ENCODE measurements at regions not wholly inside any gene's neighbourhood (a gene's known extent, or its start where the extent isn't known, plus 50 kb on each side); places are given as distances from the start of the nearest gene placed in this dataset.
"Not testable (repeated sequence)": the region's sequence is repeated elsewhere in the genome, so short reads cannot be mapped to it uniquely, and the experiment has no call there.

DNA sequence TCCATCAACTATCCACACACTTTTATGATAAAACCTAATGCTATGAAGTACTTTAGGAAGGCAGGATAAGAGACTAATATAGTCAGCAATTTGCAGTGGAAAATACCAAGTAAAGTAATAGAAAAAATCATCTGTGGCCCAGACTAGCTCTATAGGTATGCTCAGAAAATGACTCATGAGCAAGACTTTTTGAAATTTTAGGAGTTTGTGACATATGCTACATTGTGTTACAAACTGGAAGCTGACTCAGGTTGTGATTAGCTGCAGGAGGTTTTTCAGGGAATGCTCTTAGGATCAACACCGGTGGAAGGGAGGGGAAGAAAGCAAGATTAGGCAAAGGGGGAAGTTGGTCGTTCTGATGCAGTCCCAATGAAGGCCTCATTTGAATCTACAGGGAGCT is 56.1 kb downstream of the FEZF1 start:
- DNase-seq (ENCODE audit: low read depth) (peak; percentile 72), FAIRE-seq (no peak)
- TF ChIP-seq, protein P1, sequence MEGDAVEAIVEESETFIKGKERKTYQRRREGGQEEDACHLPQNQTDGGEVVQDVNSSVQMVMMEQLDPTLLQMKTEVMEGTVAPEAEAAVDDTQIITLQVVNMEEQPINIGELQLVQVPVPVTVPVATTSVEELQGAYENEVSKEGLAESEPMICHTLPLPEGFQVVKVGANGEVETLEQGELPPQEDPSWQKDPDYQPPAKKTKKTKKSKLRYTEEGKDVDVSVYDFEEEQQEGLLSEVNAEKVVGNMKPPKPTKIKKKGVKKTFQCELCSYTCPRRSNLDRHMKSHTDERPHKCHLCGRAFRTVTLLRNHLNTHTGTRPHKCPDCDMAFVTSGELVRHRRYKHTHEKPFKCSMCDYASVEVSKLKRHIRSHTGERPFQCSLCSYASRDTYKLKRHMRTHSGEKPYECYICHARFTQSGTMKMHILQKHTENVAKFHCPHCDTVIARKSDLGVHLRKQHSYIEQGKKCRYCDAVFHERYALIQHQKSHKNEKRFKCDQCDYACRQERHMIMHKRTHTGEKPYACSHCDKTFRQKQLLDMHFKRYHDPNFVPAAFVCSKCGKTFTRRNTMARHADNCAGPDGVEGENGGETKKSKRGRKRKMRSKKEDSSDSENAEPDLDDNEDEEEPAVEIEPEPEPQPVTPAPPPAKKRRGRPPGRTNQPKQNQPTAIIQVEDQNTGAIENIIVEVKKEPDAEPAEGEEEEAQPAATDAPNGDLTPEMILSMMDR (IDR thresholded peaks at IDR 0.05; ENCODE audit: insufficient read depth, low read length, severe bottlenecking), result no peak
- Histone ChIP-seq H3K36me3 (ENCODE audit: control insufficient read depth, insufficient read depth, low read length) (no peaks in the 10 kb centered on the region), H3K4me3 (ENCODE audit: low read depth, low read length) (no peak overlapping the region), H3K27me3 (ENCODE audit: control insufficient read depth, insufficient read depth, low read length) (peaks cover under 1% of the 10 kb centered on the region)

DNA sequence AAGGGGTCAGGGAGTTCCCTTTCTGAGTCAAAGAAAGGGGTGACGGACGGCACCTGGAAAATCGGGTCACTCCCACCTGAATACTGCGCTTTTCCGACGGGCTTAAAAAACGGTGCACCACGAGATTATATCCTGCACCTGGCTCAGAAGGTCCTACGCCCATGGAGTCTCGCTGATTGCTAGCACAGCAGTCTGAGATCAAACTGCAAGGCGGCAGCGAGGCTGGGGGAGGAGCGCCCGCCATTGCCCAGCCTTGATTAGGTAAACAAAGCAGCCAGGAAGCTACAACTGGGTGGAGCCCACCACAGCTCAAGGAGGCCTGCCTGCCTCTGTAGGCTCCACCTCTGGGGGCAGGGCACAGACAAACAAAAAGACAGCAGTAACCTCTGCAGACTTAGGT is 65.8 kb downstream of the FEZF1 start:
- not testable (repeated sequence) for H3K36me3 ChIP-seq (ENCODE audit: control insufficient read depth, insufficient read depth, low read length); H3K27me3 ChIP-seq (ENCODE audit: control insufficient read depth, insufficient read depth, low read length); H3K4me3 ChIP-seq (ENCODE audit: low read depth, low read length); FAIRE-seq; DNase-seq (ENCODE audit: low read depth)

DNA sequence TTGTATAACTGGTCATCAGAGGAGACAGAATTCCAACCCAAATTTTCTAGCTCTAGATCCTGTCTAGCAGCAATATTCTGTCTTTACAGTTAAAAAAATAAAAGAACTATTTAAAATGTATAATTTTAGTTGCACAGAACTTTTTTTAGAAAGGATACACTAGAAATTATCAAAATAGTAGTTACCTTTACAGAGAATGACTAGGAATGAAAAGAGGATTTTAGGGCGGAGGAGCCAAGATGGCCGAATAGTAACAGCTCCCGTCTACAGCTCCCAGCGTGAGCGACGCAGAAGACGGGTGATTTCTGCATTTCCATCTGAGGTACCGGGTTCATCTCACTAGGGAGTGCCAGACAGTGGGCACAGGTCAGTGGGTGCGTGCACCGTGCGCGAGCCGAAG is 66.3 kb downstream of the FEZF1 start:
- not testable (repeated sequence) for H3K27me3 ChIP-seq (ENCODE audit: control insufficient read depth, insufficient read depth, low read length); H3K4me3 ChIP-seq (ENCODE audit: low read depth, low read length); FAIRE-seq; DNase-seq (ENCODE audit: low read depth); H3K36me3 ChIP-seq (ENCODE audit: control insufficient read depth, insufficient read depth, low read length)

DNA sequence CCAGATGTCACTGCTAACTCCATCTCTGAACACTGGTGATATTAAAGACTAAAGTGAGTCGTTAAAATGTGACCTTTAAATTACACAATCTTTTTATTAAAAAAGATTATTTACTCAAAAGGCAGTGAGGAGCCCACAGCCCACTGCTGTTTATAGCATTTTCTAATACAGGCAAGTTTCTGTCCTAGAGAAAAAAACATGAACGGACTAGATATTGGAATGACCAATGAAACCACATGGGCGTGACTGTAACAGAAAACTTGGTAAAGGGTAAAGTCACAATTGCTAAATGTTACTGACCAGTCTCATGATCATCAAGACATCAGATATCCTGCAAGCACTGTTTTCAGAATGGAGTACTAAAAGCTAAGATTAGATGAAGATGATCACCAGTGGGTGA is 78.7 kb downstream of the FEZF1 start:
- DNase-seq (ENCODE audit: low read depth) (no peak), FAIRE-seq (no peak)
- H3K27me3 ChIP-seq (ENCODE audit: control insufficient read depth, insufficient read depth, low read length), result no peaks in the 10 kb centered on the region
- no peak overlapping the region for H3K4me3 ChIP-seq (ENCODE audit: low read depth, low read length)
- TF ChIP-seq, protein P1 (IDR thresholded peaks at IDR 0.05; ENCODE audit: insufficient read depth, low read length, severe bottlenecking), result no peak
- no peaks in the 10 kb centered on the region for H3K36me3 ChIP-seq (ENCODE audit: control insufficient read depth, insufficient read depth, low read length)

DNA sequence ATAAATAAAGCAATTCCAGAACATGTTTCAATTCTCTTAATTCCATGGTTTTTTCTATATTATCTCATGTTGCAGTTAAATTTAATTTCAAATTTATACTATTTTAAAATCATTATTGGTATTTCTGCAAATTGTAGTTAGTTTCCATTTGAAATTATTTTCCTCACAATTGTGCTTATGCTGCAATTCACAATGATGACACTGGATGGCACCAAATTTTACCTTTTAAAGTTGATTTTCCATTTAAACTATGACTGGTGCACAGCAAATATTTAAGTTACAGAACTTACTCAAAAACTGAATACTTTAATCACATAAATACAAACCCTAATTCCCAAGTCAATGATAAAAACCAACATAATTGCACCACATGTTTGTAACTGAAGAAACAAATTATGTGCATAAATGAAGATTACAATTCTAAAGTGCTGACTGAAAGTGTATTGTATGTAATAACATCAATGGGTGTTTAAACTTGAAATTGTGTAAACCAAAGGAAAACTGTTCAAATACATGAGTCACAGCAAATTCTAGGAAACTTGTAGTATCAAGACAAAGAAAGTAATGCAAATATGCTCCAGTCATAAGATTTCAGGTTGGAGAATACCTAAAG is 75.3 kb upstream of the AASS start:
- TF ChIP-seq, protein P1 (IDR thresholded peaks at IDR 0.05; ENCODE audit: insufficient read depth, low read length, severe bottlenecking), result peak; percentile 27
- DNase-seq (ENCODE audit: low read depth) (peak; percentile 42), FAIRE-seq (no peak)
- Histone ChIP-seq H3K36me3 (ENCODE audit: control insufficient read depth, insufficient read depth, low read length) (no peaks in the 10 kb centered on the region), H3K27me3 (ENCODE audit: control insufficient read depth, insufficient read depth, low read length) (no peaks in the 10 kb centered on the region), H3K4me3 (ENCODE audit: low read depth, low read length) (no peak overlapping the region)

DNA sequence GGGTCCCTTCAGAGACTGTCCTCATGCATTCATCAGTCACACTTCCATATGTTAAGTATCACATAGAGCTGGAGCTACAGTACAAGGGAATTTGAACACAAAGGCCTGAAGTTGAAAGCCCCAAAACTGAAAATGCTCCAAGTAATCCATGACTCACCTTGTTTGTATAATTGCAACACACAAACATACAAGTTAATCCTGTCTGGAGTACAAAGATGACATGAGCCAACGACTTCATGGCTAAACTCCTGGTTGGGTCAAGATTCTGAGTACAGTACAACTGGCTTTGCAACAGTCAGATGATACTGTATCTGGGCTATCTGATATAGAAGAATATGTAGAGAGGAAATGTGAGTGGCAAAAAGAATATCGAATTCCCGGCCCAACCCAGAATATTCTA is 73.1 kb upstream of the AASS start:
- no peaks in the 10 kb centered on the region for H3K36me3 ChIP-seq (ENCODE audit: control insufficient read depth, insufficient read depth, low read length)
- FAIRE-seq (peak; percentile 93), DNase-seq (ENCODE audit: low read depth) (peak; percentile 90)
- H3K27me3 ChIP-seq (ENCODE audit: control insufficient read depth, insufficient read depth, low read length), result no peaks in the 10 kb centered on the region
- TF ChIP-seq, protein P1 (IDR thresholded peaks at IDR 0.05; ENCODE audit: insufficient read depth, low read length, severe bottlenecking), result no peak
- no peak overlapping the region for H3K4me3 ChIP-seq (ENCODE audit: low read depth, low read length)

DNA sequence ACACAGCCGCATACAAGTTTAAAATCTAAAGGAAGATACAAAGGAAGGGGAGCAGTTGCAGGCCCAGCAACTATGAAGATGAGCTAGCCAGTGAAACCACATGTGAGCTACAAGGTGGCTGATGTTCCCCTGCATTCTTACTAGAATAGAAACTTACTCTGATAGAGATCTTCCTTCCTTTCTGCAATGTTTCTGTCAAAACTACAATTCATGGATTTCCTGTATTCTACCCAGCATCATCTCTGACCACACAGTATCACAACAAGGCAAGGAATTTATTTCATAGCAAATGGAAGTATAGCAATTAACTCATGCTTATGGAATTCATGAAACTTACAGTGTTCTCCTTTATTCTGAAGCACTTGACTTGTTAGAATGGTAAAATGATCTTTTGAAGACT is 68.7 kb upstream of the AASS start:
- Histone ChIP-seq H3K27me3 (ENCODE audit: control insufficient read depth, insufficient read depth, low read length) (no peaks in the 10 kb centered on the region), H3K36me3 (ENCODE audit: control insufficient read depth, insufficient read depth, low read length) (no peaks in the 10 kb centered on the region), H3K4me3 (ENCODE audit: low read depth, low read length) (no peak overlapping the region)
- TF ChIP-seq, protein P1 (IDR thresholded peaks at IDR 0.05; ENCODE audit: insufficient read depth, low read length, severe bottlenecking), result no peak
- FAIRE-seq (no peak), DNase-seq (ENCODE audit: low read depth) (no peak)
